AG09319 (cell line): ENCODE measurements at regions not wholly inside any gene's neighbourhood (a gene's known extent, or its start where the extent isn't known, plus 50 kb on each side); places are given as distances from the start of the nearest gene placed in this dataset.

Experiments
- DNase-seq: peaks from one replicate; pipeline ENCODE4 v3.0.0-alpha.2; 2010; ENCODE audit warnings: low read depth; ENCODE audit errors: extremely low read depth
- CTCF ChIP-seq: IDR thresholded peaks from 2 replicates; pipeline ENCODE4 v1.5.1; 2011; ENCODE audit warnings: low read depth, mild to moderate bottlenecking, inconsistent platforms, low read length, moderate library complexity

GRCh38 chr6:19107468-19107867, 720.3 kb downstream of the RNF144B start:
- no peak for TF ChIP-seq CTCF
- DNase-seq, result no peak

- no peak for TF ChIP-seq CTCF
- no peak for DNase-seq
Measured at GRCh38 chr6:19121521-19121920, 715.6 kb upstream of the ID4 start.

- no peak for TF ChIP-seq CTCF
- DNase-seq, result no peak
Measured at GRCh38 chr6:19127081-19127480, 710.1 kb upstream of the ID4 start.

GRCh38 chr6:19128701-19129100, 708.5 kb upstream of the ID4 start:
- no peak for DNase-seq
- no peak for TF ChIP-seq CTCF

GRCh38 chr6:19135706-19136105, 701.5 kb upstream of the ID4 start:
- DNase-seq, result no peak
- TF ChIP-seq CTCF, result no peak

- DNase-seq, result no peak
- no peak for TF ChIP-seq CTCF
Measured at GRCh38 chr6:19137505-19137904, 699.7 kb upstream of the ID4 start.

GRCh38 chr6:19142275-19142674, 694.9 kb upstream of the ID4 start:
- TF ChIP-seq CTCF, result no peak
- no peak for DNase-seq
